Endothelial cell of umbilical vein (primary cell): ENCODE measurements at regions not wholly inside any gene's neighbourhood (a gene's known extent, or its start where the extent isn't known, plus 50 kb on each side); places are given as distances from the start of the nearest gene placed in this dataset.

ENCODE experiments used
- BruUV-seq: library from RNA; stranded (reverse); fragments of 400-500 nt; replicated peaks from 2 replicates; lab custom pipeline; 2021; lab: Mats Ljungman, UMichigan
- CTCF ChIA-PET: fragments of 300-600, 350-600 bp; sonication (Branson Sonifier 250); formaldehyde crosslinking; loops from one replicate; lab custom pipeline; 2021; ENCODE audit warnings: antibody characterized with exemption, inconsistent platforms; lab: Charles Lee
- POLR2A ChIA-PET: fragments of 300-600, 350-600 bp; sonication (Branson Sonifier 250); formaldehyde crosslinking; loops from one replicate; lab custom pipeline; 2021; ENCODE audit warnings: antibody characterized with exemption, inconsistent platforms; lab: Charles Lee
- DNase-seq: peaks from one replicate; pipeline ENCODE4 v3.0.0-alpha.2; 2011; ENCODE audit warnings: low read depth, low spot score
- FAIRE-seq: peaks from 2 replicates; lab custom pipeline; 2011; peaks lifted over from hg19 to GRCh38; lab: Jason Lieb, UNC
- H2AFZ ChIP-seq: 2 replicates; pipeline ENCODE4 v1.6.0; 2012; ENCODE audit warnings: low read depth, low read length, control low read depth, inconsistent platforms
- H3K27ac ChIP-seq: 2 replicates; pipeline ENCODE4 v1.5.1; 2011; ENCODE audit warnings: low read depth, mild to moderate bottlenecking, control low read depth, low read length, moderate library complexity; ENCODE audit not compliant: insufficient read depth
- H3K27me3 ChIP-seq, 2 experiments: 2 replicates each; pipeline versions ENCODE4 v1.6.0 to v1.6.1; 2011; ENCODE audit warnings: low read length in 2 of 2, mixed read lengths in 1 of 2; ENCODE audit not compliant: control insufficient read depth in 2 of 2, insufficient read depth in 2 of 2
- H3K36me3 ChIP-seq, 2 experiments: 2 replicates in 1 of 2; 3 replicates in 1 of 2; pipeline ENCODE4 v1.5.1; 2011; ENCODE audit warnings: low read length in 2 of 2, mild to moderate bottlenecking in 1 of 2, moderate library complexity in 1 of 2; ENCODE audit not compliant: control insufficient read depth in 2 of 2, insufficient read depth in 2 of 2; ENCODE audit errors: extremely low read depth in 1 of 2
- H3K4me1 ChIP-seq: 3 replicates; pipeline ENCODE4 v1.5.1; 2011; ENCODE audit warnings: mild to moderate bottlenecking, low read length; ENCODE audit not compliant: control insufficient read depth, insufficient read depth; ENCODE audit errors: extremely low read depth
- H3K4me2 ChIP-seq: 2 replicates; pipeline ENCODE4 v1.6.1; 2011; ENCODE audit warnings: low read length, control low read depth, mixed read lengths; ENCODE audit not compliant: insufficient read depth
- H3K4me3 ChIP-seq, 3 experiments: fragments of 200-600 bp in 1 of 3; sonication (generic), shearing (Covaris generic) in 1 of 3; replicated peaks in 1 of 3; 2 replicates each; pipeline ENCODE4 v1.5.1; 2011 to 2016; ENCODE audit warnings: control low read depth in 3 of 3, low read length in 3 of 3, mild to moderate bottlenecking in 2 of 3, inconsistent platforms in 1 of 3, low read depth in 1 of 3, moderate library complexity in 1 of 3; ENCODE audit not compliant: insufficient read depth in 1 of 3
- H3K79me2 ChIP-seq: 2 replicates; pipeline ENCODE4 v1.6.0; 2012; ENCODE audit warnings: low read length, inconsistent platforms; ENCODE audit not compliant: control insufficient read depth, insufficient read depth
- H3K9ac ChIP-seq: replicated peaks from 2 replicates; pipeline ENCODE3; 2011; ENCODE audit warnings: low read length, control low read depth; ENCODE audit not compliant: insufficient read depth; ENCODE audit errors: extremely low read depth
- H3K9me1 ChIP-seq: replicated peaks from 3 replicates; pipeline ENCODE4 v1.6.0; 2011; ENCODE audit warnings: mild to moderate bottlenecking, low read length; ENCODE audit not compliant: control insufficient read depth, insufficient read depth; ENCODE audit errors: extremely low read depth
- H3K9me3 ChIP-seq: replicated peaks from 2 replicates; pipeline ENCODE4 v1.5.1; 2012; ENCODE audit warnings: low read length, inconsistent platforms; ENCODE audit not compliant: control insufficient read depth, insufficient read depth
- H4K20me1 ChIP-seq: replicated peaks from 2 replicates; pipeline ENCODE3; 2011; ENCODE audit warnings: mild to moderate bottlenecking, low read length; ENCODE audit not compliant: control insufficient read depth, insufficient read depth; ENCODE audit errors: extremely low read depth
- FOS ChIP-seq: IDR thresholded peaks from 2 replicates; pipeline ENCODE4 v1.6.1; 2011; ENCODE audit warnings: mild to moderate bottlenecking, low read length, moderate library complexity, borderline replicate concordance; ENCODE audit not compliant: insufficient read depth
- GATA2 ChIP-seq: IDR thresholded peaks from 2 replicates; pipeline ENCODE4 v1.7.0; 2011; ENCODE audit warnings: low read depth, mild to moderate bottlenecking, moderate library complexity, mixed read lengths, low read length; ENCODE audit not compliant: insufficient read length, insufficient read depth
- JUN ChIP-seq: IDR thresholded peaks from 2 replicates; pipeline ENCODE4 v1.6.1; 2011; ENCODE audit warnings: borderline replicate concordance, low read depth; ENCODE audit not compliant: insufficient read length, insufficient read depth
- MYC ChIP-seq: IDR thresholded peaks from one replicate; pipeline ENCODE4 v1.6.1; 2011; ENCODE audit warnings: mild to moderate bottlenecking, low read depth, low read length
- POLR2A ChIP-seq: IDR thresholded peaks from 2 replicates; pipeline ENCODE4 v1.6.1; 2012; ENCODE audit warnings: low read depth, mild to moderate bottlenecking, control low read depth, low read length
- POLR2AphosphoS5 ChIP-seq: IDR thresholded peaks from 2 replicates; pipeline ENCODE4 v1.6.1; 2012; ENCODE audit warnings: low read depth, mild to moderate bottlenecking, control low read depth, low read length, moderate library complexity; ENCODE audit not compliant: insufficient read depth
- dilution Hi-C: fragments of 300-500 bp; cut with MboI; formaldehyde crosslinking; loops from one replicate; pipeline ENCODE4 v1.15.0; 2019; ENCODE audit warnings: low sequenced_read_pairs; ENCODE audit not compliant: extremely low pct_ligation_motif_present
- intact Hi-C: fragments of 100-400 bp; cut with micrococcal nuclease; formaldehyde crosslinking; loops from one replicate; pipeline ENCODE4 v1.10.0; 2022
- TF ChIP-seq, protein P1 (sequence below), 2 donors: IDR thresholded peaks; 1 replicate in 1 of 2; 2 replicates in 1 of 2; pipeline ENCODE4 v1.5.1; 2011; ENCODE audit warnings: low read length in 2 of 2, mild to moderate bottlenecking in 2 of 2, moderate library complexity in 2 of 2, control low read depth in 1 of 2, inconsistent platforms in 1 of 2, low read depth in 1 of 2; ENCODE audit not compliant: insufficient read depth in 1 of 2; ENCODE audit errors: extremely low read depth in 1 of 2
- TF ChIP-seq, protein P2 (sequence below): IDR thresholded peaks from 2 replicates; pipeline ENCODE4 v1.6.1; 2011; ENCODE audit not compliant: insufficient read depth, insufficient read length

DNA sequence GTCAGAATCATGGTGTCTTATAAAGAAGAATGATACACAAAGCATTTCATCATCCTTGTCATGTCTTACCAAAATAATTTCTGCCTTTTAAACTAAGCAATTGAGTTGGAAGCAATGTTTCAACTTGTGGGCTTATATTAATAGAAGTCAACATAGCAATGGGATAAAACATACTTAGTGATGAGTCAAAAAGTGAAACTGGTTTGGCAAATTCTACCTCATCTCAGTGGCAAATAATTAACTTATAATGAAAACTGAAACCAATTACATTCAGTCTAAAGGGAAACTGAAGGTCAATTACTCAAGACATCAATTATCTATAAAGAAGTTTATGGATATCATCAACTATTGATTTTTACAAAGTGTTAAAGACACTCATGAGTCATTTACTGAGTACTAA lies 463.8 kb downstream of the BMP2 start:
- FAIRE-seq (no peak), DNase-seq (no peak)
- no peak overlapping the region for H3K27ac ChIP-seq
- ChIA-PET CTCF (no interaction called here), POLR2A (no interaction called here)
- H2AFZ ChIP-seq, result no peak overlapping the region
- H3K27me3 ChIP-seq, result no peaks in the 10 kb centered on the region
- no peak for TF ChIP-seq POLR2A
- TF ChIP-seq, protein P1, sequence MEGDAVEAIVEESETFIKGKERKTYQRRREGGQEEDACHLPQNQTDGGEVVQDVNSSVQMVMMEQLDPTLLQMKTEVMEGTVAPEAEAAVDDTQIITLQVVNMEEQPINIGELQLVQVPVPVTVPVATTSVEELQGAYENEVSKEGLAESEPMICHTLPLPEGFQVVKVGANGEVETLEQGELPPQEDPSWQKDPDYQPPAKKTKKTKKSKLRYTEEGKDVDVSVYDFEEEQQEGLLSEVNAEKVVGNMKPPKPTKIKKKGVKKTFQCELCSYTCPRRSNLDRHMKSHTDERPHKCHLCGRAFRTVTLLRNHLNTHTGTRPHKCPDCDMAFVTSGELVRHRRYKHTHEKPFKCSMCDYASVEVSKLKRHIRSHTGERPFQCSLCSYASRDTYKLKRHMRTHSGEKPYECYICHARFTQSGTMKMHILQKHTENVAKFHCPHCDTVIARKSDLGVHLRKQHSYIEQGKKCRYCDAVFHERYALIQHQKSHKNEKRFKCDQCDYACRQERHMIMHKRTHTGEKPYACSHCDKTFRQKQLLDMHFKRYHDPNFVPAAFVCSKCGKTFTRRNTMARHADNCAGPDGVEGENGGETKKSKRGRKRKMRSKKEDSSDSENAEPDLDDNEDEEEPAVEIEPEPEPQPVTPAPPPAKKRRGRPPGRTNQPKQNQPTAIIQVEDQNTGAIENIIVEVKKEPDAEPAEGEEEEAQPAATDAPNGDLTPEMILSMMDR (IDR thresholded peaks at IDR 0.05; ENCODE audit: extremely low read depth in 1 of 2, insufficient read depth in 1 of 2, low read depth in 1 of 2, low read length in 2 of 2), result no peak
- TF ChIP-seq FOS, result no peak
- no peak for TF ChIP-seq GATA2
- no peak for TF ChIP-seq POLR2AphosphoS5
- TF ChIP-seq, protein P2, sequence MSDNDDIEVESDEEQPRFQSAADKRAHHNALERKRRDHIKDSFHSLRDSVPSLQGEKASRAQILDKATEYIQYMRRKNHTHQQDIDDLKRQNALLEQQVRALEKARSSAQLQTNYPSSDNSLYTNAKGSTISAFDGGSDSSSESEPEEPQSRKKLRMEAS, result no peak
- TF ChIP-seq MYC, result no peak
- TF ChIP-seq JUN, result no peak
- dilution Hi-C loops, result no loop called here
- no peaks in the 10 kb centered on the region for H3K79me2 ChIP-seq
- H3K4me2 ChIP-seq, result no peak overlapping the region
- intact Hi-C loops, result no loop called here
- no peak overlapping the region for H3K4me3 ChIP-seq
- H3K9me3 ChIP-seq, result no peaks in the 10 kb centered on the region
- H4K20me1 ChIP-seq, result no peaks in the 10 kb centered on the region
- no peak overlapping the region for H3K9ac ChIP-seq
- no peaks in the 10 kb centered on the region for H3K4me1 ChIP-seq
- H3K9me1 ChIP-seq, result no peaks in the 10 kb centered on the region
- no peaks in the 10 kb centered on the region for H3K36me3 ChIP-seq
- no TSS peak for BruUV-seq
